UCSD-AML1 (cell line): ENCODE measurements at regions not wholly inside any gene's neighbourhood (a gene's known extent, or its start where the extent isn't known, plus 50 kb on each side); places are given as distances from the start of the nearest gene placed in this dataset.
"Not testable (repeated sequence)": the region's sequence is repeated elsewhere in the genome, so short reads cannot be mapped to it uniquely, and the experiment has no call there.

Source experiments
- DNase-seq: peaks from one replicate; lab custom pipeline; 2025; ENCODE audit not compliant: unreplicated experiment; lab: John Stamatoyannopoulos, UW

DNA sequence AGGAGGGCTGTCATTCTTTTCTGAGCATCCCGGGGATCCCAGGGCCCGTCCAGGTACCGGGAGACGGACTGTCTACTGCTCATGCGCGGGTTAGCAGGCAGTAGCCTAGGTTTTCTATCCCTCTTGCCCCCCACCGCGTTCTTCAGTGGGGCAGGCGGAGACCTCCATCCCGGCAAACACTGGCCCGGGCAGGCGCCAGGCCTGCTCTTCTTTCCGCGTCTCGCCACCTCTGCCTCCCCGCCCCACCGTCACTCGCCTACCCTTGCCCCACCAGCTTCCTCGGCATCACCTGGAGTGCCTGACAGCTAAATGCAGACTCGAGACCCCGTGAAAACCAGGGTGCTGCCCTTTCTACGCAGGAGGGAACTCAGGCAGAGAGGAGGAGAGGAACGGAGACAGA lies 1937.7 kb upstream of the DEFB115 start:
- DNase-seq: no peak

DNA sequence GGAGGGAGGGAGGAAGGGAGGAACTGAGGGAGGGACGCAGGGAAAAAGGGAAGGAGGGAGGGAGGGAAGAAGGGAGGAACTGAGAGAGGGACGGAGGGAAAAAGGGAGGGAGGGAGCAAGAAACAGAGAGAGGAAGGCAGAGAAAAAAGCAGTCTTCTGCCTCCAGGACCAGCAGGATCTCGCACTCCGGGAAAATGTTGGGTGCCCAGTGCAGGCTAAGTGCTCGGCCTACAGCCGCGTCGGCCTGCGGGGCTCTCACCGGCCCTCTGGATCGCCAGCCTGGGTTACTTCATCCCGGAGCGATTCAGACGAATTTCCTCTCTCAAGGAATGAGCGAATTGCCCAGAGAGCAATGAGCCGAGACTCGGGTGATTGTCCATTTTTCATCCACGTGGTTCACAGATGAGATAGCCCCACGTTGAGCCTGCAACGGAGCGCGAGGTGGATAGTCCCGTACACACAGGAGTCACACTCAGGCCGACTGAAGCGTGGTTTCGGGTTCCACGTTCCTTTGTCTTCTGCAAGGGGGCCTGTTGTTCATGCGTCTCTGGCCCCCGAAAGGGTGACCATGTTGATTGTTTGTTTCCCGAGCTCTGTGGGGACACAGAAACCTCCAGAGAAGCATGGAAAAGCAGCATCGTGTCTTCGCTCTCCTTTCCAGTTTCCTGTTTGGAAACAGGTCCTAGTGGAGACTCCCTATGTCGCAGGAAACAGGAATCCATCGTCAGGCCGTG lies 1937.1 kb upstream of the DEFB115 start:
- DNase-seq: not testable (repeated sequence)

DNA sequence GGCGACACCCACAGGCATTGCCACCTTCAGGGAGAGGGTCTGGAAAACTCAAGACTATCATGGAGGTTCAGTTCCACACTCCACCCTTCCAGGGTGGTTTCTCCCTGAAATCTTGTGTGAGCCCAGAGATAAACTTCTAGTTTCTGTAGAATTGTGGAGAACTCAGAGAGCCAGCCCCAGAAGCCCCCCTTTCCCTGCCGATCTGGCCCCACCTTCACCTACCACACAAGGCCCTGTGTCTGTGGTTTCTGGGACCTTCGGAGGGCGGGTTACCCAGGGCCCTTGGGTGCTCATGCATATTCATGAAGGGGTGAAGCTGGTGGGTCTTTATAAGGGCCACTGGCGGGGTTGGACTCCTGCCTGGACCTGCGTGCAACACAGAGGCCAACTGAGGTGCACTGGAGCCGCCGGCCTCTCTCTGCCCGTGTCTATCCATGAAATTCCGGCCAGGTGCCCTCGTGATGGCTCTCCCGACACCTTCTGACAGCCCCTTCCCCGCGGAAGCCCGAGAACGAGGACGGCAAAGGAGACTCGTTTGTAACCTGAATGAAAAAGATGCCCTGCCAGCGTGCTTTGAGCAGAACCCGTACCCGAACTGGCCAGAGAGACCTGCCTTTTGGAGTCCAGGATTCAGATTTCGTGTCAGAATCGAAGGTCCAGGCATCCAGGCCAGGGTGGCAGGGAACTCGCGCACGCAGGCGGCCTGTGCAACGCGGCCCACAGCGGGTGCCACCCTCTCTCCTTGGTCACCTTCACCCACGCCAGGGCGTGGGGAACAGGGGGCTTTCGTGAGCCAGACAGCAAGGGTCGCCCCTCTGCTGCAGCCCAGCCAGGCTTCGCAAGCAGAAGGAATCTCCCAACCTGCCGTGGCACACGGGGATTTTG lies 1933.6 kb upstream of the DEFB115 start:
- not testable (repeated sequence) for DNase-seq

DNA sequence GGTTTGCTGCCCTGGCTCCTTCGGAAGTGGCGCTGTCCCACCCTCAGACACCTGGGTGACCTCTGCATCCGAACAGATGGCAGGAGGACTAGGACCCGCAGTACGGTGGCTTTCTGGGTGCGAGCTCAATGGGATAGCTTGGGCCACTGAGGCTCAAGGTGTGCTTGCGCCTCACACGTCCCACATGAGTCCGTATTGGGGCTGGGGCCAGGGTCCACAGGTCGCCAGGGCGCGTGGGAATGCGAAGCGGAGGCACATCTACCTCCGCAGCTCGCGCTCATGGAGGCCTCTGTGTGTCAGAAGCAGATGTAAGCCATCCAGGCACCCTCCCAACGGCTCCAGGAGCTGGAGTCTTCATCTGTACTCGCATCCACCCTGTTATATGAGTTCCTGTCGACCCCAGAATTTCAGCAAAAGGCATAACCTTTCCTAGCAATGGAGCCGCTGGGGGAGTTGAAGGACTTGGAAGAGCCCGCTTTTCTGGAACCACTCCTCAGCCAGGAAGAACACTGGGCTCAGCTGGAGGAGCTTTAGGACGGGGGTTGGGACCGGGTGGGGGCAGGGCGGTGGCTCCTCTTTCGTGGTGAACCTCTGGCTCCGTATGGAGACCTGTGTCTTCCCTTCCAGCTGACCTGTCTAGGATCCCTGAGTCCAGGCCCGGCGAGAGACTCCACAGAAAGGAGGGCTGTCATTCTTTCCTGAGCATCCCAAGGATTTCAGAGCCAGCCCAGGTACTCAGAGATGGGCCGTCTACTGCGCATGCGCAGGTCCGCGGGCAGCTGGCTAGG lies 1932.8 kb upstream of the DEFB115 start:
- not testable (repeated sequence) for DNase-seq

DNA sequence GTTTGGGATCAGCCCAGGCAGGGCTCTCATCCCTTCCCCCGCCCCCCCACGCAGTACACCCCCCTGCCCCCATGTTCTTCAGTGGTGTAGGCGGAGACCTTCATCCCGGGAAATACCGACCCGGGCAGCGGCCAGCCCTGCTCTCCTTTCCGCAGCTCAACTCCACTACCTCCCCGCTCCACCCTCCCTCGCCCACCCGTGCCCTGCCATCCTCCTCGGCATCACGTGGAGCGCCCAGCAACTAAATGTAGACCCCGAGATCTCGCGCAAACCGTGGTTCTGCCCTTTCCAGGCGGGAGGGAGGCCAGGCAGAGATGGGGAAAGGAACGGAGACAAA lies 1932.2 kb upstream of the DEFB115 start:
- no peak for DNase-seq

DNA sequence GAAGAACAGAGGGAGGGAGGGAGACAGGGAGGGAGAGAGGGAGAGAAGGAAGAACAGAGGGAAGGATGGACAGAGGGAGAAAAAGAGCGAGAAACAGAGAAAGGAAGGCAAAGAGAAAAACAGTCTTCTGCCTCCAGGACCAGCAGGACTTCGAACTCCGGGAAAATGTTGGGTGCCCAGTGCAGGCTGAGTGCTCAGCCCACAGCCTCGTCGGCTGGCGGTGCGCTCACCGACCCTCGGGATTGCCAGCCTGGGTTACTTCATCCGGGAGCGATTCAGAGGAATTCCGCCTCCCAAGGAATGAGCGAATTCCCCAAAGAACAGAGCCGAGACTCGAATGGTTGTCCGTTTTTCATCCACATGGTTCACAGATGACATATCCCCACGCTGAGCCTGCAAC lies 1931.7 kb upstream of the DEFB115 start:
- not testable (repeated sequence) for DNase-seq

DNA sequence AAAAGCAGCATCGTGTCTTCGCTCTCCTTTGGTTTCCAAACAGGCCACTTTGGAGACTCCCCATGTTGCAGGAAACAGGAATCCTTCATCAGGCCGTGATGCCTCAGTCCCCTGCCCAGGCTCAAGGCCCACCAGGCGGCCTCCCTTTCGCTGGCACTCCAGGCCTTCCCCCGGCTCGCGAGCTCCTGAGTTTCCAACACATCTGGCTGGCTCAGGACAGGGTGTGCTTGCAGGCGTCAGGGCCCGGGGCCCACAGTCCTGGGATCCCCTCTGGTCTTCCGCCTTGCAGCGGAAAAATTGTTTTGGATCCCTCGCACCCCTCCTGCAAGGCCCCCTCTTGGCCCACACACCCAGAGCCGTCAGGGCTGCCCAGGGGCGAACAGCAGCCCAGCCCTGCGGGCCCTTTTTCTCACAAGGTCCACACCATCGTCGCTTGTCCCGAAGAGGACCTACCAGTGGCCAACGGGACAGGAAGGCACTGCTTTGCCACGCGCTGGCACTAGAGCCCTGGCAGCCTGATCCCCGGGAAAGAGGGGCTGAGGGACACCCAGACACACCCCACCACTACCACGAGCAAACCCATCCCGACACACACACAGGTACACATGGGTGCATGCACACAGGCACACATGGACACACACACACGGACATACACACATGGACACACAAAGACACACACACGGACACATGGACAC lies 1930.9 kb upstream of the DEFB115 start:
- no peak for DNase-seq

DNA sequence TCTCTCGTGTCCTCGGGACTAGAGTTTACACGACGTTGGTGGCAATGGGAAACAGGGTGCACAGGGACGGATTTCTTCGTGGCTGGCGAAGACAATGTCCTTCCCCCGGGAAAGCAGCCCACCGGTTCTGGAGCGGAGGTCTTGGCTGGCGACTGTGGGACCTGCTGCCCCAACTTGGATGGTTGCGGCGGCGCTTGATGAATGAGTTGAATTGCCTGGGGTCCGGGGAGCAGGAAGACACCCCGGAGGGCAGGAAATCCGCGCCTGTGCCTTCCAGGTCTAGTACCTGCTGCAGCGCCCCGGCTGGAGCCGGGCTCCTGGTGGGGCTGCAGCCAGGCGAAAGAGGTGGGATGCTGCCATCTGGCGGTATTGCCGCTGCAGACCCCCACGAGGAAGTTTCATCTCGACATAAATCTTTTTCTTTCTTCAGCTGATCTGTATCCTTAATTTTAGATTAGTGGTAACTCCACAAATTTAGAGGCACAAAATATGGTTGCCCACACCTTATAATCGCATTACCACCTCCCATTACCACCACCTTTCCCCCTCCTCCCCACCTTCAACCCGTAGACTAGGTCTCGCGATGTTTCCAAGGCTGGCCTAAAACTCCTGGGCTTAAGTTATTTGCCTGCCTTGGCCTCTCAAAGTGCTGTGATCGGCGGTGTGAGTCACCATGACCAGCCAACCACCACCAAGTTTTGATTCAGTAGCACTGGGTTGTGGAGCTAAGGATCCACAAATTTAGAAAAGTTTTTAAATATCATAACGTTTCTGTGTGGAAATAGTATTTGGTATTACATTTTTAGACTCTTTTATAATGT lies 1929.7 kb upstream of the DEFB115 start:
- peak; percentile 24 for DNase-seq

DNA sequence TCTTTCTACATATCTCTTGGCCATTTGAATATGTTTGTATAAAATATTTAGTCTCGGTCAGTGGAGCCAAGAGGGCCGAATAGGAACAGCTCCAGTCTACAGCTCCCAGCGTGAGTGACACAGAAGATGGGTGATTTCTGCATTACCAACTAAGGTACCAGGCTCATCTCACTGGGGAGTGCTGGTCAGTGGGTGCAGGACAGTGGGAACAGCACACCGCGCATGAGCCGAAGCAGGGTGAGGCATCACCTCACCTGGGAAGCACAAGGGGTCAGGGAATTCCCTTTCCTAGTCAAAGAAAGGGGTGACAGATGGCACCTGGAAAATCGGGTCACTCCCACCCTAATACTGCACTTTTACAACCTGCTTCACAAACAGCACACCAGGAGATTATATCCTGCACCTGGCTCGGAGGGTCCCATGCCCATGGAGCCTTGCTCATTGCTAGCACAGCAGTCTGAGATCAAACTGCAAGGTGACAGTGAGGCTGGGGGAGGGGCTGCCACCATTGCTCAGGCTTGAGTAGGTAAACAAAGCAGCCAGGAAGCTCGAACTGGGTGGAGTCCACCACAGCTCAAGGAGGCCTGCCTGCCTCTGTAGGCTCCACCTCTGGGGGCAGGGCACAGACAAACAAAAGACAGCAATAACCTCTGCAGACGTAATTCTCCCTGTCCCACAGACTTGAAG lies 1926.9 kb upstream of the DEFB115 start:
- not testable (repeated sequence) for DNase-seq

DNA sequence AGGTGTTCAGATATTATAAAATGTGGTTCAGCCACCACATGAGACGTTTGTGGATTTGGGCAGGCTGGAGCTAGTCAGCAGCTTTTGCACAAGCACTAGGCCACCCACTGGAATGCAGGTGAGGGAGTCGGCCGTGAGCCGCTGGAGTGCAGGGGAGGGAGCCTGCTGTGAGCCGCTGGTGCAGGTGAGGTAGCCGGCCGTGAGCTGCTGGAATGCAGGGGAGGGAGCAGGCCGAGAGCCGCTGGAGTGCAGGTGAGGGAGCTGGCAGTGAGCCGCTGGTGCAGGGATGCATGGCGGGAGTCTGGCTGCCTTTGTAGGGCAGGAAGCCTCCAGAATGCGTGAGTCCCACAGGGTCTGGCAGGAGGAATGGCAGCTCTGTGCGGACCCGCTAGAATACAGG lies 1907.6 kb upstream of the DEFB115 start:
- DNase-seq: no peak

DNA sequence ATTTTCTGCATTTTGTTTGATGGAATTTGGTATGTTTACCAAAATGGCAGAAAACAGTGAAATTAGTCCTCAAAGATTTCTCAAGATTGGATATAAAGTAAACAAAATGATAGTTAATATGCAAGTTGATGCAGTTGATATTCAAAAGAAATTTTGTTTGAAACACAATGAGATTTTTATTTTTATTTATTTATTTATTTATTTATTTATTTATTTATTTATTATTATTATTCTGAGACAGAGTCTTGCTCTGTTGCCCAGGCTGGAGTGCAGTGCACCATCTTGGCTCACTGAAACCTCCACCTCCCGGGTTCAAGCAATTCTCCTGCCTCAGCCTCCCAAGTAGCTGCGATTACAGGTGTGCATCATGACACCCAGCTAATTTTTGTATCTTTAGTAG lies 1881.5 kb upstream of the DEFB115 start:
- not testable (repeated sequence) for DNase-seq

DNA sequence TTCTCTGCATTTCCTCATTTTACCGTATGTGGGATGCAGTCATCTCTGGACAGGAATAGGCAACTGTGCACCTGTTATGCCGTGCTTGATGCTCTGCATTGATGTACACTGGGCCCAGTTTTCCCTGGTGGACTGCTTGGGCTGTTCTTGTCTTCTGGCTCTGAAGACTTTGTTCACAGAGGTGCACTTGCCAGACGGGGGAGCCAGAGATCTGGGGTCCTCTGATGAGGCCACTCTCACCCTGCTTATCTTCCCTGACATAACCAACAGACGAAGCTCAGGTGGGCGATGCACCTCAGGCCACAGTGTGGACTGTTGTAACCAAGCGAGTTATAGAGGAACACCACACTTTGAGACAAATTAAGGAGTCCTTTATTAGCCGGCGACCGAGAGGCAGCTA lies 1864.6 kb upstream of the DEFB115 start:
- DNase-seq: not testable (repeated sequence)

DNA sequence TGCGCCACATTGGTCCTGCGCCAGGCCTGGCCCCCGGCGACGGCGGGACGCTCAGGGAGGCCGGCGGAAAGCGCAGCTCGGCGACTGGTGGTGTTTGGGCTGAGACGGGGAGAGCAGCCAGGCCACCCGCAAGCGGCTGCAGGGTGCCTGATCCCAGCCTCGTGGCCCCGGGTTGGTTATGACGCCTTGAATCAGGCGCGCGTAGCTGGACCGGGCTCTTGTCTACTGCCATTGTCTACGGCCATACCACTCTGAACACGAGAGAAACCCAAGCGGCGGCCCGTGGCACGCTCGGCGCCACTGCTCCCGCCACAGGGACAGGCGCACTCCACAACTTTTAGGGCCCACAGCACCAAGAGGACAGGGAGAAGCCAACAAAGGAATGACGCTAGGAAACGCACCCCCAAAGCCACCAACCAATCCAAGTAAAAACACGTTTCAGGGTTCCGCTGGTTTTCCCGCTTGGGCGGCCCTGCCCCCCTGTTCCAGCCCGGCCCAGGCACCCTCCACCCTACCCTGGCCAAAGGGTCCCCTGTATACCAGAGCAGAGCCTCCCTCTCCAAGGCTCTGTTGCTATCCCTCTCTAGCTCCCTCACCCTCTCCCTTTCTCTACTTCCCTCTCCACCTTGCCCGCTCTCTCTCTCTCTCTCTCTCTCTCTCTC lies 1849.3 kb upstream of the DEFB115 start:
- DNase-seq: no peak

DNA sequence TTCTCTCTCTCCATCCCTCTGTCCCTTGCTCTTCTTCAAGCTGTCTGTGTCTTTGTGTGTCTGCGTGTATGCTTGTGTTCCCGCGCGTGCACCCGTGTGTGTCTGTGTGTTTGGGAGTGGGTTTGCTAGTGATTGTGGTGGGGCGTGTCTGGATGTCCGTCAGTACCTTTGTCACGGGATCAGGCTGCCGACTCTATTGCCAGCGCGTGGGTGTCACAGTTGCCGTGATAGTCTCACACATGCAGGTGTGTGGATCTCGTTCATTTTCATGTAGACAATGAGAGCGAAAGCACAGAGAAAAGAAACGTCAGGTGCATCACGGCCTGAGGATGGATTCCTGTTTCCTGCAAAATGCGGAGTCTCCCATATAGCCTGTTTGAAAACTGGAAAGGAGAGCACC lies 1848.8 kb upstream of the DEFB115 start:
- not testable (repeated sequence) for DNase-seq

DNA sequence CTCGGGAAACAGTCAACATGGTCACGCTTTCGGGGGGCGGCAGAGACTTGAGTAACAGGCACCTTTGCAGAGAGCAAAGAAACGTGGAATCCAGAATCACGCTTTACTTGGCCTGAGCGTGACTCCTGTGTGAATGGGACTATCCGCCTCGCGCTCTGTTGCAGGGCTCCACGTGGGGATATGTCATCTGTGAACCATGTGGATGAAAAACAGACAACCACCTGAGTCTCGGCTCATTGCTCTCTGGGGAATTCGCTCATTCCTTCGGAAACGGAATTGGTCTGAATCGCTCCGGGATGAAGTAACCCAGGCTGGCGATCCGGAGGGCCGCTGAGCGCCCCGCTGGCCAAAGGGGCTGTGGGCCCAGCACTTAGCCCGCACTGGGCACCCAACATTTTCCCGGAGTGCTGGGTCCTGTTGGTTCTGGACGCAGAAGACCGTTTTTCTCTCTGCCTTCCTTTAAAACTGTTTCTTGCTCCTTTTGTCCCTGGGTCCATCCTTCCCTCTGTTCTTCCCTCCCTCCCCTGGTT lies 1848.2 kb upstream of the DEFB115 start:
- not testable (repeated sequence) for DNase-seq

DNA sequence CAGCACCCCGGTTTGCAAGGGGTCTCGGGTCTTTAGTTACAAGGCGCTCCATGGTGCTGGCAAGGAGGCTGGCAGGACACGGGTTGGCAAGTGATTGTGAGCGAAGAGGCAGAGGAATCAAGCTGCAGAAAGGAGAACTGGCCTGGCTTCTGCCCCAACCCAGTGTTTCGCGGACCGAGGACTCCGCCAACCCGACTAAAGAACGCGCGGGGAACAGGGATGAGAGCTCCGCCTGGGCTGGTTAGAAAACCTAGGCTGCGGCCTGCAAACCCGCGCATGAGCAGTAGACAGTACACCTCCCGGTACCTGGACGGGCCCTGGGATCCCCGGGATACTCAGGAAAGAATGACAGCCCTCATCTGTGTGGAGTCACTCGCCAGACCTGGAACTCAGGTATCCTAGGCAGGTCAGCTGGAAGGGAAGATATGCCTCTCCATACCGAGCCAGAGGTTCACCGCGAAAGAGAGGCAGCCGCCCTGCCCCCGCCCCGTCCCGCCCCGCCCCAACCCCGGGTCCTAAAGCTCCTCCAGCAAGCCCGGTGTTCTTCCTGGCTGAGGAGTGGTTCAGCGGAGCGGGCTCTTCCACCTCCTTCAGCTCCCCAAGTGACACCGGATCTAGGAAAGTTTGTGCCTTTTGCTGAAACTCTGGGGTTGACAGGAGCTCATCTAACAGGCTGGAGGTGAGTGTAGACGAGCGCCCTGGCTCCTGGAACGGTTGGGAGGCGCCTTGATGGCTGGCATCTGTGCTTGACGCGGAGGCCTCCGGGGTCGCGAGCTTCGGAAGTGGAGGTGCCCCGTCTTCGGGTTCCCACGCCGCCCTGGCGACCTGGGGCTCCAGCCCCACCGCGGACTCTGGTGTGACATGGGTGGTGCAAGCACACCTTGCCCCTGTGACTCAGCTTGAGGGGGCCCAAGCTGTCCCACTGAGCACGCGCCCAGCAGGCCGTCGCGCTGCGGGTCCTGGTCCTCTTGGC lies 1847.3 kb upstream of the DEFB115 start:
- DNase-seq: no peak

DNA sequence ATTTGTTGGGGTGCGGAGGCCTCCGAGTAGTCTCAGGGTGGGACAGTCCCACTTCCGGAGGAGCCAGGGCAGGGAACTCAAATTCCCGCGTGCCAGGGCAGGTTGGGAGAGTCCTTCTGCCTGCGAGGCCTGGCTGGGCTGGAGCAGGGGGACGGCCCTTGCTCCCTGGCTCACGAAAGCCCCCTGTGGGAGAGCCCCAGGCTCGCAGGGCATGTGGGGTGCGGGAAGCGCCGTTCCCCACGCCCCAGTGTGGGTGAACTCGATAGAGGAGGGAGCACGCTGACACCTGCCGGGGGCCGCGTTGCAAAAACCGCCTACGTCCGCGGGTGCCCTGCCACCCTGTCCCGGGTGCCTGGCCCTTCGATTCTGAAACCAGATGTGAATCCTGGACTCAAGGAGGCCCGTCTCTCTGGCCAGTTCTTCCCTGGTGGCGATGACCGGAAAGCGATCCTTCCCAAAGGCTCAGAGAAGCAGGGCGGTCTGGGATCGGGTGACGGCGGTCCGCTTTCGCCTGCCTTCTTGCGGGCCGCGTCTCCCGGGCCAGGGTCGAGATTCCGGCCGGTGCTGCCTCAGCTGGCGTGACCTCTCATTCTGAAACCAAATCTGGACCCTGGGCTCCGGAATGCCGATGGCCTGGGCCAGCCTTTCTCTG lies 1846.5 kb upstream of the DEFB115 start:
- DNase-seq: no peak
